Loucy (cell line): ENCODE measurements at regions not wholly inside any gene's neighbourhood (a gene's known extent, or its start where the extent isn't known, plus 50 kb on each side); places are given as distances from the start of the nearest gene placed in this dataset.

Source experiments
- EZH2phosphoT487 ChIP-seq: fragments of 200-600 bp; IDR thresholded peaks from 2 replicates; pipeline ENCODE4 v1.6.1; 2018; ENCODE audit warnings: antibody characterized with exemption, mild to moderate bottlenecking, moderate library complexity, borderline replicate concordance
- TF ChIP-seq, protein P1 (sequence below): fragments of 200-600 bp; sonication (generic); conservative IDR thresholded peaks from 2 replicates; pipeline ENCODE4 v1.5.1; 2014; ENCODE audit warnings: mild to moderate bottlenecking, antibody characterized with exemption, low read length

DNA sequence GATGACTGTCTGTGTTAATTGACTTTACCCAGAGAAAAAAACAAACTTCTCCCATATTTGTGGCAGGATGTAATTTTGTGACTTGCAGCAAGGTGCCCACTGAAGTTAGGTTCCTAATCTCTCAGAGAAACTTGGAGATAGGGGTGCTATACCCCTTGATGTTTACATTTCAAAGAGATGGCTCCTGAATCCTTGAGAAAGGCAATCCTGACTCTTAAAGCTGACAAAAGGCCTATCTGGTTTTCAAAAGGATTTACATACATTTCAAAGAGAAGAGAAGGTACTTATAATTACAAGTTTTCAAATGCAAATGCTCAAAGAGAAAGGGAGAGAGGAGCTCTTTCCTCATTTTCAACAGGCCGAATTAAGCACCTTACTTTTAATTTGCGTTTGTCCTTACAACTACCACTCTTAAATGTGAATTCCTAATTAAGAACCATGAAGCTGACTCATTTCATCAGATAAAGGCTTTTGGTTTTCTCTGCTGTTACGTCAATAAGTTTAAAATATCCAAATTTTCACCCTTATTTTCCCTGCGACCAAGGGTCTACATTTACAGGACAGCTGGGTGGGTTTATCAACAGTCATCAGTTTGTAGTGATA lies 711.8 kb upstream of the MAP3K7 start:
- TF ChIP-seq, protein P1, sequence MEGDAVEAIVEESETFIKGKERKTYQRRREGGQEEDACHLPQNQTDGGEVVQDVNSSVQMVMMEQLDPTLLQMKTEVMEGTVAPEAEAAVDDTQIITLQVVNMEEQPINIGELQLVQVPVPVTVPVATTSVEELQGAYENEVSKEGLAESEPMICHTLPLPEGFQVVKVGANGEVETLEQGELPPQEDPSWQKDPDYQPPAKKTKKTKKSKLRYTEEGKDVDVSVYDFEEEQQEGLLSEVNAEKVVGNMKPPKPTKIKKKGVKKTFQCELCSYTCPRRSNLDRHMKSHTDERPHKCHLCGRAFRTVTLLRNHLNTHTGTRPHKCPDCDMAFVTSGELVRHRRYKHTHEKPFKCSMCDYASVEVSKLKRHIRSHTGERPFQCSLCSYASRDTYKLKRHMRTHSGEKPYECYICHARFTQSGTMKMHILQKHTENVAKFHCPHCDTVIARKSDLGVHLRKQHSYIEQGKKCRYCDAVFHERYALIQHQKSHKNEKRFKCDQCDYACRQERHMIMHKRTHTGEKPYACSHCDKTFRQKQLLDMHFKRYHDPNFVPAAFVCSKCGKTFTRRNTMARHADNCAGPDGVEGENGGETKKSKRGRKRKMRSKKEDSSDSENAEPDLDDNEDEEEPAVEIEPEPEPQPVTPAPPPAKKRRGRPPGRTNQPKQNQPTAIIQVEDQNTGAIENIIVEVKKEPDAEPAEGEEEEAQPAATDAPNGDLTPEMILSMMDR = no peak
- no peak for TF ChIP-seq EZH2phosphoT487
